ENCODE measurements at regions not wholly inside any gene's neighbourhood (a gene's known extent, or its start where the extent isn't known, plus 50 kb on each side); places are given as distances from the start of the nearest gene placed in this dataset.
A peak's percentile ranks its signal among the peaks of the same experiment; 100 is the strongest.

- in situ Hi-C loops (cut with MboI; ENCODE audit: low sequenced_read_pairs), result no loop called here
- no peaks in the 10 kb centered on the region for H3K27me3 ChIP-seq (ENCODE audit: low read depth)
- no peaks in the 10 kb centered on the region for H3K4me1 ChIP-seq
- no peak overlapping the region for H3K4me3 ChIP-seq
- no peak for DNase-seq (ENCODE audit: low spot score in 2 of 2)
- no peaks in the 10 kb centered on the region for H3K36me3 ChIP-seq (replicated peaks)
- no peaks in the 10 kb centered on the region for H3K9me3 ChIP-seq
These were observed 313.3 kb downstream of the LIG4 start for GRCh38 chr13:107901996-107902562.

- Histone ChIP-seq H3K27me3 (ENCODE audit: low read depth) (no peaks in the 10 kb centered on the region), H3K4me1 (no peaks in the 10 kb centered on the region), H3K4me3 (no peak overlapping the region), H3K9me3 (no peaks in the 10 kb centered on the region), H3K36me3 (replicated peaks) (no peaks in the 10 kb centered on the region)
- DNase-seq (ENCODE audit: low spot score in 2 of 2), result no peak
- in situ Hi-C loops (cut with MboI; ENCODE audit: low sequenced_read_pairs), result no loop called here
These were observed 314.1 kb downstream of the LIG4 start for GRCh38 chr13:107901230-107901629.

- Histone ChIP-seq H3K36me3 (replicated peaks) (no peaks in the 10 kb centered on the region), H3K27me3 (ENCODE audit: low read depth) (no peaks in the 10 kb centered on the region), H3K4me1 (no peaks in the 10 kb centered on the region), H3K9me3 (no peaks in the 10 kb centered on the region), H3K4me3 (no peak overlapping the region)
- in situ Hi-C loops (cut with MboI; ENCODE audit: low sequenced_read_pairs), result no loop called here
- DNase-seq (ENCODE audit: low spot score in 2 of 2), result no peak
These were observed 314.6 kb downstream of the LIG4 start for GRCh38 chr13:107900775-107901174.

GRCh38 chr13:107886118-107886517 is 329.2 kb downstream of the LIG4 start:
- H3K9me3 ChIP-seq, result no peaks in the 10 kb centered on the region
- DNase-seq (ENCODE audit: low spot score in 2 of 2), result no peak
- H3K27me3 ChIP-seq (ENCODE audit: low read depth), result no peaks in the 10 kb centered on the region
- in situ Hi-C loops (cut with MboI; ENCODE audit: low sequenced_read_pairs), result no loop called here
- H3K4me3 ChIP-seq, result no peak overlapping the region
- no peaks in the 10 kb centered on the region for H3K36me3 ChIP-seq (replicated peaks)
- H3K4me1 ChIP-seq, result no peaks in the 10 kb centered on the region

- no peaks in the 10 kb centered on the region for H3K27me3 ChIP-seq (ENCODE audit: low read depth)
- no peak for DNase-seq (ENCODE audit: low spot score in 2 of 2)
- no peaks in the 10 kb centered on the region for H3K4me1 ChIP-seq
- no peak overlapping the region for H3K4me3 ChIP-seq
- in situ Hi-C loops (cut with MboI; ENCODE audit: low sequenced_read_pairs), result no loop called here
- H3K36me3 ChIP-seq (replicated peaks), result no peaks in the 10 kb centered on the region
- H3K9me3 ChIP-seq, result no peaks in the 10 kb centered on the region
These were observed 330.8 kb downstream of the LIG4 start for GRCh38 chr13:107884564-107884963.

GRCh38 chr13:107883561-107884175 is 331.7 kb downstream of the LIG4 start:
- in situ Hi-C loops (cut with MboI; ENCODE audit: low sequenced_read_pairs), result no loop called here
- Histone ChIP-seq H3K4me1 (no peaks in the 10 kb centered on the region), H3K36me3 (replicated peaks) (no peaks in the 10 kb centered on the region), H3K4me3 (no peak overlapping the region), H3K27me3 (ENCODE audit: low read depth) (no peaks in the 10 kb centered on the region), H3K9me3 (no peaks in the 10 kb centered on the region)
- no peak for DNase-seq (ENCODE audit: low spot score in 2 of 2)

GRCh38 chr13:107882708-107883560 is 332.4 kb downstream of the LIG4 start:
- in situ Hi-C loops (cut with MboI; ENCODE audit: low sequenced_read_pairs), result no loop called here

GRCh38 chr13:107881362-107881761 is 334.0 kb downstream of the LIG4 start:
- Histone ChIP-seq H3K4me1 (no peaks in the 10 kb centered on the region), H3K9me3 (no peaks in the 10 kb centered on the region), H3K27me3 (ENCODE audit: low read depth) (no peaks in the 10 kb centered on the region), H3K36me3 (replicated peaks) (no peaks in the 10 kb centered on the region), H3K4me3 (no peak overlapping the region)
- no peak for DNase-seq (ENCODE audit: low spot score in 2 of 2)
- in situ Hi-C loops (cut with MboI; ENCODE audit: low sequenced_read_pairs), result no loop called here

More at GRCh38 chr13:107882708-107883560, 332.4 kb downstream of the LIG4 start:
- no peaks in the 10 kb centered on the region for H3K9me3 ChIP-seq
- no peaks in the 10 kb centered on the region for H3K27me3 ChIP-seq (ENCODE audit: low read depth)
- no peak overlapping the region for H3K4me3 ChIP-seq
- H3K36me3 ChIP-seq (replicated peaks), result no peaks in the 10 kb centered on the region
- no peak for DNase-seq (ENCODE audit: low spot score in 2 of 2)
- no peaks in the 10 kb centered on the region for H3K4me1 ChIP-seq

- no peaks in the 10 kb centered on the region for H3K36me3 ChIP-seq (replicated peaks)
- no peak for DNase-seq (ENCODE audit: low spot score in 2 of 2)
- no peaks in the 10 kb centered on the region for H3K4me1 ChIP-seq
- no peak overlapping the region for H3K4me3 ChIP-seq
- peaks cover 9% of the 10 kb centered on the region; the same call in 1 of the 2 replicates for H3K27me3 ChIP-seq (ENCODE audit: low read depth)
- in situ Hi-C loops (cut with MboI; ENCODE audit: low sequenced_read_pairs), result no loop called here
- H3K9me3 ChIP-seq, result no peaks in the 10 kb centered on the region
These were observed 340.9 kb downstream of the LIG4 start for GRCh38 chr13:107874456-107874855.

- Histone ChIP-seq H3K4me1 (no peaks in the 10 kb centered on the region), H3K4me3 (no peak overlapping the region), H3K36me3 (replicated peaks) (no peaks in the 10 kb centered on the region), H3K27me3 (ENCODE audit: low read depth) (peaks cover 10% of the 10 kb centered on the region), H3K9me3 (no peaks in the 10 kb centered on the region)
- in situ Hi-C loops (cut with MboI; ENCODE audit: low sequenced_read_pairs), result no loop called here
- DNase-seq (ENCODE audit: low spot score in 2 of 2), result no peak
These were observed 341.4 kb downstream of the LIG4 start for GRCh38 chr13:107873926-107874325.

- DNase-seq (ENCODE audit: low spot score in 2 of 2), result no peak
- Histone ChIP-seq H3K9me3 (no peaks in the 10 kb centered on the region), H3K4me1 (no peaks in the 10 kb centered on the region), H3K36me3 (replicated peaks) (no peaks in the 10 kb centered on the region), H3K27me3 (ENCODE audit: low read depth) (peaks cover 24% of the 10 kb centered on the region), H3K4me3 (no peak overlapping the region)
- in situ Hi-C loops (cut with MboI; ENCODE audit: low sequenced_read_pairs), result no loop called here
These were observed 344.9 kb downstream of the LIG4 start for GRCh38 chr13:107870400-107870799.

GRCh38 chr13:107867701-107868661 is 347.4 kb downstream of the LIG4 start:
- in situ Hi-C loops (cut with MboI; ENCODE audit: low sequenced_read_pairs), result no loop called here
- H3K9me3 ChIP-seq, result no peaks in the 10 kb centered on the region
- no peaks in the 10 kb centered on the region for H3K36me3 ChIP-seq (replicated peaks)
- peak overlapping the region; percentile 37 for H3K4me3 ChIP-seq
- H3K27me3 ChIP-seq (ENCODE audit: low read depth), result peaks cover 32% of the 10 kb centered on the region
- peak; percentile 49 to 64 for DNase-seq (ENCODE audit: low spot score in 2 of 2)
- H3K4me1 ChIP-seq, result no peaks in the 10 kb centered on the region

GRCh38 chr13:107866941-107867623 is 348.3 kb downstream of the LIG4 start:
- DNase-seq (ENCODE audit: low spot score in 2 of 2), result peak in 1 of 2 experiments; percentile 51
- in situ Hi-C loops (cut with MboI; ENCODE audit: low sequenced_read_pairs), result no loop called here
- no peaks in the 10 kb centered on the region for H3K4me1 ChIP-seq
- H3K9me3 ChIP-seq, result no peaks in the 10 kb centered on the region
- peak overlapping the region; percentile 37 for H3K4me3 ChIP-seq
- no peaks in the 10 kb centered on the region for H3K36me3 ChIP-seq (replicated peaks)
- peaks cover 32% of the 10 kb centered on the region for H3K27me3 ChIP-seq (ENCODE audit: low read depth)

All from HAP-1 (cell line).